Gastroesophageal sphincter (tissue), 4 donors: ENCODE measurements at regions not wholly inside any gene's neighbourhood (a gene's known extent, or its start where the extent isn't known, plus 50 kb on each side); places are given as distances from the start of the nearest gene placed in this dataset.

Experiments
- ATAC-seq: fragments of 150-250 bp; one replicate; pipeline ENCODE4 v1.9.1; 2016; ENCODE audit warnings: mild to moderate bottlenecking, moderate library complexity
- H3K27ac ChIP-seq, 4 donors: fragments of 200-600 bp; sonication (generic) in 3 of 4; 1 replicate in 3 of 4; 2 replicates in 1 of 4; pipeline ENCODE4 v1.5.1; 2016 to 2019
- H3K27me3 ChIP-seq: fragments of 200-600 bp; sonication (generic); one replicate; pipeline ENCODE4 v1.5.1; 2019
- H3K36me3 ChIP-seq, 2 donors: fragments of 200-600 bp; sonication (generic); one replicate each; pipeline ENCODE4 v1.5.1; 2019; ENCODE audit warnings: control low read depth in 1 of 2
- H3K4me1 ChIP-seq, 3 donors: fragments of 200-600 bp; sonication (generic); 1 replicate in 2 of 3; 2 replicates in 1 of 3; pipeline ENCODE4 v1.5.1; 2016 to 2019; ENCODE audit warnings: control low read depth in 2 of 3
- H3K4me3 ChIP-seq, 2 donors: fragments of 200-600 bp; sonication (generic); one replicate each; pipeline ENCODE4 v1.5.1; 2019; ENCODE audit warnings: mild to moderate bottlenecking in 1 of 2, moderate library complexity in 1 of 2
- H3K9me3 ChIP-seq, 3 donors: fragments of 200-600 bp; sonication (generic); one replicate each; pipeline ENCODE4 v1.5.1; 2017 to 2019; ENCODE audit warnings: control low read depth in 2 of 3
- EP300 ChIP-seq: sonication (generic); formaldehyde crosslinking; IDR thresholded peaks from one replicate; pipeline ENCODE4 v1.6.1; 2017; ENCODE audit warnings: antibody characterized with exemption, mild to moderate bottlenecking
- POLR2A ChIP-seq, 2 donors: fragments of 450-650 bp; IDR thresholded peaks; one replicate each; pipeline ENCODE4 v1.6.1; 2017; ENCODE audit warnings: antibody characterized with exemption in 2 of 2, mild to moderate bottlenecking in 2 of 2, moderate library complexity in 1 of 2
- POLR2AphosphoS5 ChIP-seq: sonication (generic); formaldehyde crosslinking; IDR thresholded peaks from one replicate; pipeline ENCODE4 v1.6.1; 2017; ENCODE audit warnings: antibody characterized with exemption
- WGBS, 2 donors: methylation state at CpG; one replicate each; pipeline ENCODE4 v1.1.5; 2018; ENCODE audit warnings: low coverage in 1 of 2; 5-methylcytosine and 5-hydroxymethylcytosine counted together
- TF ChIP-seq, protein P1 (sequence below), 4 experiments: fragments of 200-600 bp in 2 of 4; fragments of 450-650 bp in 2 of 4; sonication (generic) in 1 of 4; IDR thresholded peaks; one replicate each; pipeline ENCODE4 v1.5.1; 2017 to 2019; ENCODE audit warnings: antibody characterized with exemption in 4 of 4, mild to moderate bottlenecking in 2 of 4, moderate library complexity in 2 of 4

DNA sequence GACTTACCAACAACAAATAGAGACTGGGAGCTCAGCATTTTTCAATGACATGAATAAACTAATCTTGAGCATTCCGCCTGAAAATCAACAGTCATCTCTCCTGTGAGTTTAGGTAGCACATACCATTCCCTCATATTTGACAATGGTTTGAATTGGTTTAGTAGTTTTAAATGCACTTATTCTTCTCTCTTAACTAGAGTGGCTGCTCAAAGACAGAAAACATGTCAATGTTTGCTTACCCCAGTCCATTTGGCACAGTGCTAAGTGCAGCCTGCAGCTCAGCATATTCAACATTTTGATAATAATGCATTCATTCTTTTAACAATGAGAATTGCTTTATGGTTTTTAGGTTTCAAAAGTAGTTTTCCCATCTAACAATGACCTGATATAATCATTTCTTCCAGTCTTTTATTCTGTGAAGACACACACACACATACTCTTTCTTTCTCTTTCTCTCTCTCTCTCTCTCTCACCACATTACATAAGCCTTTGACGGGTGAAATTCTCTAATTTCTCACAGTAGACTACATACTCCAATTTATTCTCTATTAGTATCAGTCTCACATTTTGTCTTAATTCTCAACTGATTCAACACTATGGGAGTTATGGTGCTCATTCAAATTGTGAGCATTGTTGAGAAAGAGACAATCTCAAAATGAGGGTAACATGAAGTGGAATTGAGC, 432.3 kb downstream of the LRRIQ3 start:
- Histone ChIP-seq H3K9me3 (no peaks in the 10 kb centered on the region), H3K4me3 (no peak overlapping the region), H3K27me3 (no peaks in the 10 kb centered on the region), H3K4me1 (no peaks in the 10 kb centered on the region), H3K36me3 (no peaks in the 10 kb centered on the region), H3K27ac (no peak overlapping the region)
- TF ChIP-seq POLR2AphosphoS5 (no peak), POLR2A (IDR thresholded peaks at IDR 0.05) (no peak), EP300 (no peak)
- TF ChIP-seq, protein P1, sequence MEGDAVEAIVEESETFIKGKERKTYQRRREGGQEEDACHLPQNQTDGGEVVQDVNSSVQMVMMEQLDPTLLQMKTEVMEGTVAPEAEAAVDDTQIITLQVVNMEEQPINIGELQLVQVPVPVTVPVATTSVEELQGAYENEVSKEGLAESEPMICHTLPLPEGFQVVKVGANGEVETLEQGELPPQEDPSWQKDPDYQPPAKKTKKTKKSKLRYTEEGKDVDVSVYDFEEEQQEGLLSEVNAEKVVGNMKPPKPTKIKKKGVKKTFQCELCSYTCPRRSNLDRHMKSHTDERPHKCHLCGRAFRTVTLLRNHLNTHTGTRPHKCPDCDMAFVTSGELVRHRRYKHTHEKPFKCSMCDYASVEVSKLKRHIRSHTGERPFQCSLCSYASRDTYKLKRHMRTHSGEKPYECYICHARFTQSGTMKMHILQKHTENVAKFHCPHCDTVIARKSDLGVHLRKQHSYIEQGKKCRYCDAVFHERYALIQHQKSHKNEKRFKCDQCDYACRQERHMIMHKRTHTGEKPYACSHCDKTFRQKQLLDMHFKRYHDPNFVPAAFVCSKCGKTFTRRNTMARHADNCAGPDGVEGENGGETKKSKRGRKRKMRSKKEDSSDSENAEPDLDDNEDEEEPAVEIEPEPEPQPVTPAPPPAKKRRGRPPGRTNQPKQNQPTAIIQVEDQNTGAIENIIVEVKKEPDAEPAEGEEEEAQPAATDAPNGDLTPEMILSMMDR (IDR thresholded peaks at IDR 0.05): no peak
- WGBS, 2 donors: 45 to 69% methylated on average over 2 of the region's 2 CpGs
- ATAC-seq: no peak

DNA sequence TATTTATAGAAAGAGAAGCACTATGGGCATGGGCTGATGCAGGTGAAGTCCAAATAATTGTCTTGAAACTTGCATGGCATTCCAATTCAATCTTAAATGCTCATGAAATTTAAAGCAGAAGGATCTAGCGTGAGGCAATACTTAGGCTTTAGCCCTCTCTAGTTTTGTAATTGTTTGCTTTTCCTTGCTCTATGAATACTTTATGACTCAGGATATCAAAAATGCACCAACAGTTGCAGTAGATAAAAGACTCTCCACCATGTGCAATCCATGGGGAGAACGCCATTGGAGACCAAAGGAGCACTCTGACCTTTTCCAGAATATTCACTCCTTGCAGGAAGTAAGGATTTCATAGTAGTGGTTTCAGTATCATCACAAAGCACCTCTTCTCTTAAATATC, 436.4 kb downstream of the LRRIQ3 start:
- no peak for ATAC-seq
- Histone ChIP-seq H3K36me3 (no peaks in the 10 kb centered on the region), H3K4me3 (no peak overlapping the region), H3K27me3 (no peaks in the 10 kb centered on the region), H3K27ac (no peak overlapping the region), H3K4me1 (no peaks in the 10 kb centered on the region), H3K9me3 (no peaks in the 10 kb centered on the region)
- TF ChIP-seq POLR2AphosphoS5: no peak
- TF ChIP-seq EP300: no peak
- TF ChIP-seq POLR2A (IDR thresholded peaks at IDR 0.05): no peak
- TF ChIP-seq, protein P1 (IDR thresholded peaks at IDR 0.05): no peak
- 88% methylated on average over 2 of the region's 2 CpGs for WGBS, 2 donors

DNA sequence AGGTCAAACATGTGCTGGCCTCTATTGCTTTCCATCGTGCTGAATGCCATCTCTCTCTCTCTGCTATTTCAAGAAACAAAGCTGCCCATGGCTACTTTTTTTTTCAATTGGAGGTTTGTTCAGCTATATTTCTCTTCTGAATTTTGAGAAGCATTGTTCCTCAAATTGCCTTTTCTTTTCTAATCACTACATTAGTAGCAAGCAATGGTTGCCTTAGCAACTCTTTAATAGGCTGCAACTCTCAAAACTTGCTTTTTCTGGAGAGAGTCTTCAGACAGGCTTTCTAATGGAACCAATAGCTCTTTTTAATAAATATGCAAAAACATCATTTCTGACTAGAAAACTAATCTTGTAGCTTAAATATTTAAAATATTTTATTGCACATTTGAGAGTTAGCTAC, 439.0 kb downstream of the LRRIQ3 start:
- Histone ChIP-seq H3K4me1 (no peaks in the 10 kb centered on the region), H3K27me3 (no peaks in the 10 kb centered on the region), H3K36me3 (no peaks in the 10 kb centered on the region), H3K9me3 (no peaks in the 10 kb centered on the region), H3K4me3 (no peak overlapping the region), H3K27ac (no peak overlapping the region)
- TF ChIP-seq EP300 (no peak), POLR2A (IDR thresholded peaks at IDR 0.05) (no peak), POLR2AphosphoS5 (no peak)
- TF ChIP-seq, protein P1 (IDR thresholded peaks at IDR 0.05): no peak
- 27 to 71% methylated on average over 1 of the region's 1 CpG for WGBS, 2 donors
- ATAC-seq: no peak

DNA sequence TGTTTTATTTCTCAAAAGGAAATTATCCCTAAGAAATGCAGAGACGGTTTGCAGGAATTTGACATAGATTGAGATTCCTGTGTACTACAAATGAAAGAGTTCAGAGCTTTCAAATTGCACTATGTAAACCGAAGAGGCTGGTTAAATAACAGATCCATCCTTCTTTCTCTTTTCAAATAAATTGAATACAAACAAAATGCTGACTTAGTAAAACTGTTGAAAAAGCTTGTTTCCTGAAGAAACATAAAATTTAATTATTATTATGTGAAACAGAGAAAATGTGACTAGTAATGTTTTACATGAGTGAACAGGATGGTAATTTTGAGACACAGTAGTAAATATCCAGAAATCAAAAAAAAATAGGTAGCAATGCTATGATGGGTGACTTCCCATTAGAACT, 441.2 kb downstream of the LRRIQ3 start:
- Histone ChIP-seq H3K36me3 (no peaks in the 10 kb centered on the region), H3K4me1 (no peaks in the 10 kb centered on the region), H3K27me3 (no peaks in the 10 kb centered on the region), H3K9me3 (no peaks in the 10 kb centered on the region), H3K4me3 (no peak overlapping the region), H3K27ac (no peak overlapping the region)
- no peak for ATAC-seq
- TF ChIP-seq POLR2AphosphoS5 (no peak), EP300 (no peak), POLR2A (IDR thresholded peaks at IDR 0.05) (no peak)
- TF ChIP-seq, protein P1 (IDR thresholded peaks at IDR 0.05): no peak
- 37 to 39% methylated on average over 2 of the region's 2 CpGs for WGBS, 2 donors

DNA sequence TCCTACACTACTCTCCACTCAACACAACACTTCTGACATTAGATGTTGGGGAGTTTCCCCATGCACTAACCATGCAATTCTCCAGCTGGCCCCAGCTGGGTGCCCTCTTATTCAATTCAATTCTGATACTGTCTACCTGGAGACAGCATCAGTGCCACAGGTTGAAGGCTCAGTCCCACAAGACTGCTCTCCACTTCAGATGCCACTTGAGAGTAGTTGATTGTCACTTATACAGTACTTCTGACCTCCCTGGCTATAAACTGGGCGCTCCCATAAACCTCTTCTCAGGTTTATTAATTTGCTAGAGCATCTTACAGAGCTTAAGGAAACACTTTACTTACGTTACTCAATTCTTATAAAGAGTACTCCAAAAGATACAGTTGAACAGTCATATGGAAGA, 442.3 kb downstream of the LRRIQ3 start:
- no peaks in the 10 kb centered on the region for H3K9me3 ChIP-seq
- H3K4me3 ChIP-seq: no peak overlapping the region
- TF ChIP-seq POLR2AphosphoS5: no peak
- TF ChIP-seq POLR2A (IDR thresholded peaks at IDR 0.05): no peak
- no peak for TF ChIP-seq EP300
- TF ChIP-seq, protein P1 (IDR thresholded peaks at IDR 0.05): no peak
- 85 to 91% methylated on average over 2 of the region's 2 CpGs for WGBS, 2 donors
- H3K4me1 ChIP-seq: no peaks in the 10 kb centered on the region
- no peak for ATAC-seq
- no peaks in the 10 kb centered on the region for H3K36me3 ChIP-seq
- H3K27ac ChIP-seq: no peak overlapping the region
- H3K27me3 ChIP-seq: no peaks in the 10 kb centered on the region
